GM18873 (cell line): ENCODE measurements at regions not wholly inside any gene's neighbourhood (a gene's known extent, or its start where the extent isn't known, plus 50 kb on each side); places are given as distances from the start of the nearest gene placed in this dataset.

Source experiments
- ATAC-seq: cut with Tn5 transposase; IDR thresholded peaks from one replicate; pipeline ENCODE4 v1.9.1; 2021; ENCODE audit warnings: mild to moderate bottlenecking, moderate library complexity, moderate number of reproducible peaks; ENCODE audit not compliant: unreplicated experiment, low FRiP score

GRCh38 chr12:93100610-93101009, 171.5 kb upstream of the EEA1 start:
- ATAC-seq: no peak

GRCh38 chr12:93101367-93101766, 172.3 kb upstream of the EEA1 start:
- no peak for ATAC-seq

- no peak for ATAC-seq
Measured at GRCh38 chr12:93102312-93102711, 173.2 kb upstream of the EEA1 start.

GRCh38 chr12:93102744-93103143, 173.6 kb upstream of the EEA1 start:
- ATAC-seq: no peak

GRCh38 chr12:93103154-93103553, 174.1 kb upstream of the EEA1 start:
- no peak for ATAC-seq

GRCh38 chr12:93104535-93104934, 175.4 kb upstream of the EEA1 start:
- ATAC-seq: no peak

GRCh38 chr12:93106910-93107309, 177.8 kb upstream of the EEA1 start:
- no peak for ATAC-seq

GRCh38 chr12:93107514-93108312, 178.6 kb upstream of the EEA1 start:
- ATAC-seq: no peak

DNA sequence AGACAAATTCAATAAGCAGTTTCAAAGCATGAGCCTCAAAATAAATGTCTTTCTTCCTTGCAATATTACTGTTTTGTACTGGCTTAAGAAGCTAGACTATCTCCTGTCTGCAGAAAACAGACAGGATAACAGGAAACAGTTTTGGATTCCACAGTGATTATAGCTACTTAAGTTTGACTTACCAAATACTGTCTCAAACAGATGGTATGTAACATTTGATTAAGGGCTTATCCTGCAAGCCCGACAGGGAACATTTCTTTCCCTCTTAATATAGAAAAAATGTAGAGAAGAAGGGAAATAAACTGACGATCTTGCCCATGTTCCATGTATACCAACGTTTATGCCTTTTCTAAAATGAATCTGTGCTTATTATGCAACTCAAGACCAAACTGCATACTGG, 179.9 kb upstream of the EEA1 start:
- ATAC-seq: no peak

DNA sequence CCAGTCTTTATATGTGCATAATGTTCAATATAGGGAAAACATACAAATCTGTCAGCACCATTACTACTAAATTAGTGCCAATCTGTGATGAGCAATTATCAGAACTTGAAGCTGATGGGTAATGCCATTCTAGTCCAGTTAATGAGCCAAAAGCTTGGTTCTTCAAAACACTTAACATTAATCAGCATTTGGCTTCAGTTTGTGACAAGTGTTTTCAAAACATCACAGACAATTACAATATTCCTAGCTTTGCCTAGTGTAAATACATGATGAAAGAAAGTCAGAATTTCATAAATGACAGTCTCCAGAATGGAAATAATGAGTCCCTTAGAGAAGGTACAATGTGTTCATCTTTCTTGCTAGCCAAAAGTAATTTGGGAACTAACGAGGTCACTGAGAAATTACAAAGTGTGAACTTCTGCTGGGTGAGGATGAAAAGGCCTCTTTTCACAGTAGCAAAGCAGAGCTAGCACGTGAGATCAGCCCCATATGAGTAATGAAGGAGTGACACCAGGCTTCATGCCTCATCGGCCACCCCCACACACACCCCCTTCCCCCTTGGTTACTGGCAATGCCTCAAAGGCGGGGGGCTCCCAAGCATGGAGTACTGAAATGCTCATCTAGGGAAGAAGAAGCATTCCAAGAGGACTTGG, 180.6 kb upstream of the EEA1 start:
- ATAC-seq: no peak

DNA sequence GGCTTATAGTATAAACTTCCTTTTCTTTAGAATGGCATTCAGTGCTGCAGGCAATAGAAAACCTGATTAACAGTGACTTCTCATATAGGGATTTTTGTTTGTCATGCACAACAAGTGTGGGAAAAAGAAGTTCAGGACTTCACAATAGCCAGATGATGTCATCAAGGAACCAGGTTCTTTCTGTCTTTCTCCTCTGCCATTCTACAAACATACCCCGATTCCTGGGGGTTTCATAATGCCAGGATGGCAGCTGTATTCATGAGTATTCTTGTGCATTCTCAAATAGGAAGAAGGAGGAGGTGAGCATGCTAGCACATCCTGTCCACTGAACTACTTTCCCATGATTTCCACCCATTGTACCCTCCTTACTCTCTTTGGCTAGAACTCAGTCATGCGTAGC, 182.7 kb upstream of the EEA1 start:
- no peak for ATAC-seq

DNA sequence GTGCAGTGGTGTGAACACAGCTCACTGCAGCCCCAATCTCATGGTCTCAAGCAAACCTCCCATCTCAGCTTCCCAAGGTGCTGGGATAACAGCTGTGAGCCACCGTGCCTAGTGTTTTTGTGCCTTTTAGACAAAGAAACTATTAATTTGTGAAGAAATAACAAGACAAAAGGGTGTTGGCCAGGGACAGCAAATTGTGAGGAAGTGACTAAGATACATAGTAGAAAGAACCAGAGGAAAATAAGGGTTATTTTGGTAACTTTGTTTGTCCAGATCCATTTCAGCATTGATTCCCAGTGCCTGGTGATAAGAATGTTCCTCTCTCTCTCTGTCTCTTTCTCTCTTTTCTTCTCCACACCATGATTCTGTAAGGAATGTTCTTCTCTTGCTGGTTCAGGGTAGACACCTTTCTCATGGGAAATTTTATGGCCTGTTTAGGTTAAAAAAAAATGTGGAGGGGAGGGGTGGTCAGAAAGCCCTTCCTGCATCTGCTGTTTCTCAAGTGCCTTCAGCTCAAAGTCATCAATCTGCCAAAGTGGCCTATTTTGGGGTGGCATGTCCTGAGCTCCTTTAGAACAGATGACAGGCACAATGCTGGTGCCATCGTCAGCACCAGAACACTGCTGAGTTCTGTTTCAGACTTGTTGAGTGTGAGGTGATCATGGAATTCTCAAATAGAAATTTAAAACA, 184.4 kb upstream of the EEA1 start:
- ATAC-seq: no peak

DNA sequence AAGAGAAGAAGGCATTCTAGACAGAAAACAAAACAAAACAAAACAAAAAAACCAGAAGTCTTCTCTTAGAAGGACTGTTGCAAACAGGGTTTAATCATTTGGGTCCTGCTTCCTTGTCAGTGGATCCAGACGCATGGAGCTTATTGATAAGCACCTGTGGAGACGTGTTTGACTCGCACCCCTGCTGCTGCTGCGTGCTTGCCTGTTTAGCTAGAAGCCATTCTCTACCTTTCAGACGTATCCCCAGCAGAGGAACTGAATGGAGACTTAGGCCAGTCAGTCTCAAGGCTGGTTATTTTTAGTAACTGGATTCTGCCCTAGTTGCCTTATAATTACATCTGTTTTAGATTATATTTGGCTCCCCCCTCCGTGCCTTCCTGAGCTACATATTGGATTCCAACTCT, 186.1 kb upstream of the EEA1 start:
- no peak for ATAC-seq

- ATAC-seq: no peak
Measured at GRCh38 chr12:93115646-93116045, 186.6 kb upstream of the EEA1 start.

GRCh38 chr12:93116632-93117031, 187.5 kb upstream of the EEA1 start:
- ATAC-seq: no peak

DNA sequence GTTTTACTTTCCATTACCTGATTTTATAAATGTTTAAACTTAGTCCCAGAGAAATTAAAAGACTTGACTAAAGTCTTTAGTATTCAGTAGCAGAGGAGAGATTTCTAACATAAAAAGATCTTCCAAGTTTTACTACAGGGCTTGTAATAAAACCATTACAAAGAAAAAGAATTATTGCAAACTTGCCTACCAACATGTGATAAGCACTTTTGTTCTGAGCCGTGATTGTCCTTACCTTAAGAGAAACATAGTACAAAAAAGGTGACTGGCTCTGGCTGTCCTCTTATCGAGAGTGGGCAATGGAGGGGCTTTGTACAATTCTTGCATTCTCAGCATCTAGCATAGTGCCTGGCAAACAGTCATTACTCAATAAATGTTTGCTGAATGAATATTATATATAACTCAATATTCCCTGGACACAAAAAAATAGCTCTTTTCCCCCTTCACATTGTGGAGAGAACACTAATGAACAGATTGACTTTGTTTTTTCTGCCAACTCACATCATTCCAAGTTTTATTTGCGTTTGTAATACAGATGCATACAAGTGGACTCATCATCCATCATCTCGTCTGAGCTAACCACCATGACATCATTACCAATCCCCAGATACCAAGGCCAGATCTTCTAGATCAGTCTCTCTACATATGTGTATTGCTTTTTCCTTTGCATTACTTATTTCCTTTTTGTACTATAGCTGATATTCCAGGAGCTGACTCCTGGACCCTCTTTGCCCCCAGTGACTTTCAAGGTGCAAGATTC, 192.8 kb upstream of the EEA1 start:
- no peak for ATAC-seq

DNA sequence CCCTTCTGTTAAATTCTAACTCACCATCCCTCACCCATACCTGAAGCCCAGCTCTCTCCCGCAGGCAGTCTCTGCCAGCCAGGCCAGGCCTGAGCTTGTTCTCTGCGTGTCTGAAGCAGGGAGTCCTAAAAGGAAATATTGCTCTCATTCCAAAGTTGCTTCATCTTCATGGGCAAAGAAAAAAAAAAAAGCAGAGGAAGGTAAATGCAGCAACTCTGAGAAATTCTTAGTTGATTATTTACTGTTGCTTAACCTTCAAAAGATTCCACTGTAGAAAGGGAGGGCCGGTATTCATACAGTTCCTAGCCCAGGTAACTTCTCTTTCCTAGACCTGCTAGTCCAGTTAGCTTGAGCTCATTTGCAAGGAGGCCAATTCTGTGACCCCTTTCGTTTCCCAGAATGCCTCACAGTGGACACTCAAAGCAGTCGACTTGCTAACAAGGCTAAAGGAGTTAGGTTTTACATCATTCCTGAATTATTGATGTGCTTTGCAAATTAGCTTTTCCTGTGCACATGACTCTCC, 193.5 kb upstream of the EEA1 start:
- no peak for ATAC-seq

DNA sequence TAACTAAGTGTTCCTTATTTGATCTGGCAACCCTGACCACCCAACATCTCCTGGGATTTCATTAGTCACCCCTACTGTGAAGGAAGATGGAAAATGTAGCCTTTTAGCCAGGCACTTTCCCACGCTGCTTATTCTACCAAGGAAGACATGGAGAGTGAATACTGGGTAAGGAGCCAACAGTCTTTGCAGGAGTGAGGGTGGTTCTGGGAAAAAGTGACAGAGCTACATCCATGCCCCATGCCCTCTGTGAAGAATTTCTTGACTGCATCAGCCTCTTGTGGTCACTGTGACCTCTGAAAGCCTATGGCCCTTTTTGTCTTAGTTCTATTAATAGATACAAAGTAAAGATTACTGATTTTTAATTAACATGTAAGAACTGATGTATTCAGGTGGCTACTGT, 196.0 kb upstream of the EEA1 start:
- no peak for ATAC-seq

- no peak for ATAC-seq
Measured at GRCh38 chr12:93126069-93126474, 197.0 kb upstream of the EEA1 start.

DNA sequence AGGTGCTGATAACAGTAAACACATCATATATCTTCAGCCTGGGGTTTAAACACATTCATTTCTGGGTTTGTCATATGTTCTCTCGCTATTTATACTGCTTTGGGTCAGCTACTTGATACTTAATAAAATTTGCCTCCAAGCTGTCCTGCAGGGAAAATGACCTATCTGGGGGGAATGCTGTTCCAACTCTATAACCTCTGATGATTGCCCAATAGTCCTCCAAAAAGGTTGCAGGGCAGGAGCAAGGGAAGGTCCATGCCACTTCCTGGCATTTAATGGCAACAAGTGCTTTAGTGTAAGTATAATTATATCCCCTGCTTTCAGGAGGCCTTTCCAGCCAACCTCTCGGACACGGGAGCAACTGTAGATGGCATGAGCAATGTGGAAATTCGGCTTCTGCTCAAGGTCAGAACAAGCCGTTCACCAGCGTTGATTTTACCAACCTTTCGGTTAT, 198.0 kb upstream of the EEA1 start:
- ATAC-seq: no peak
